KMS-11 (cell line): ENCODE measurements at regions not wholly inside any gene's neighbourhood (a gene's known extent, or its start where the extent isn't known, plus 50 kb on each side); places are given as distances from the start of the nearest gene placed in this dataset.

Experiments used
- H2AFZ ChIP-seq: fragments of 200-600 bp; sonication (generic); 2 replicates; pipeline ENCODE4 v1.6.1; 2016; ENCODE audit warnings: antibody characterized with exemption, mixed run types, low read depth
- H3K27ac ChIP-seq: fragments of 200-600 bp; sonication (generic); 2 replicates; pipeline ENCODE4 v1.6.1; 2016; ENCODE audit warnings: mild to moderate bottlenecking, mixed run types
- H3K27me3 ChIP-seq: fragments of 200-600 bp; sonication (generic); 2 replicates; pipeline ENCODE4 v1.6.1; 2017; ENCODE audit warnings: mild to moderate bottlenecking, low read depth, mixed run types, moderate library complexity; ENCODE audit not compliant: insufficient read depth
- H3K36me3 ChIP-seq: fragments of 200-600 bp; sonication (generic); 2 replicates; pipeline ENCODE4 v1.6.1; 2017; ENCODE audit warnings: mild to moderate bottlenecking, mixed run types; ENCODE audit not compliant: insufficient read depth
- H3K4me1 ChIP-seq: fragments of 200-600 bp; sonication (generic); 2 replicates; pipeline ENCODE4 v1.6.1; 2016; ENCODE audit warnings: mild to moderate bottlenecking, low read depth, mixed run types; ENCODE audit not compliant: poor library complexity, severe bottlenecking
- H3K4me2 ChIP-seq: fragments of 200-600 bp; sonication (generic); 2 replicates; pipeline ENCODE4 v1.7.0; 2016; ENCODE audit warnings: mild to moderate bottlenecking, mixed run types
- H3K4me3 ChIP-seq: fragments of 200-600 bp; sonication (generic); IDR thresholded peaks from 2 replicates; pipeline ENCODE4 v1.6.1; 2017; ENCODE audit warnings: low read depth, low read length, mixed read lengths; ENCODE audit not compliant: insufficient read depth
- H3K79me2 ChIP-seq: fragments of 200-600 bp; sonication (generic); 2 replicates; pipeline ENCODE4 v1.6.1; 2016; ENCODE audit warnings: low read depth, mixed run types; ENCODE audit not compliant: insufficient read depth
- H3K9ac ChIP-seq: fragments of 200-600 bp; sonication (generic); 2 replicates; pipeline ENCODE4 v1.6.1; 2016; ENCODE audit warnings: mild to moderate bottlenecking, mixed run types
- H4K20me1 ChIP-seq: fragments of 200-600 bp; sonication (generic); 2 replicates; pipeline ENCODE4 v1.6.1; 2016; ENCODE audit warnings: mild to moderate bottlenecking, mixed run types; ENCODE audit not compliant: insufficient read depth
- TF ChIP-seq, protein P1 (sequence below): fragments of 200-600 bp; sonication (generic); conservative IDR thresholded peaks from 2 replicates; pipeline ENCODE4 v1.6.1; 2017; ENCODE audit warnings: low read depth, mild to moderate bottlenecking, antibody characterized with exemption, low read length, moderate library complexity, mixed read lengths

DNA sequence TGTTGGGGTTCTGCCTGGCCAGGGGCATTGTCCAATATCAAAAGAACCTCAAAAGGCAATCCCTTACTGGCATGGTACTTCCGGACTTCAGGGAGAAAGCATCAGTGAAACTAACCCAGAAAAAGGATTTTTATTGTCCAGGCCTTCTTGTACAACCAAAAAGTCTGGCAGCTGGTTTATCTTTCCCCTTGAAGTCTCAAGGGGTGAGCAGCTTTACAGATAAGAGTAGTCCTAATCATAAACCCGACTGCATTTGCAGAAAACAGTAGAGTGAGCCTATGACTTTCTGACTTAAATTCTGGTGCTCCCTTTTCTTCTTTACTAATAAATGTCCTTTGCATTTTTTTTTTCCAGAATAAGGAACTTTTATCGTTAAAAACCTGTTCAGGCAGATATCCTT, 104.0 kb upstream of the CHRM3 start:
- no peaks in the 10 kb centered on the region for H4K20me1 ChIP-seq
- no peaks in the 10 kb centered on the region for H3K79me2 ChIP-seq
- no peaks in the 10 kb centered on the region for H3K36me3 ChIP-seq
- H3K27me3 ChIP-seq = no peaks in the 10 kb centered on the region
- H3K4me2 ChIP-seq = no peak overlapping the region
- H3K4me3 ChIP-seq = no peak overlapping the region
- TF ChIP-seq, protein P1, sequence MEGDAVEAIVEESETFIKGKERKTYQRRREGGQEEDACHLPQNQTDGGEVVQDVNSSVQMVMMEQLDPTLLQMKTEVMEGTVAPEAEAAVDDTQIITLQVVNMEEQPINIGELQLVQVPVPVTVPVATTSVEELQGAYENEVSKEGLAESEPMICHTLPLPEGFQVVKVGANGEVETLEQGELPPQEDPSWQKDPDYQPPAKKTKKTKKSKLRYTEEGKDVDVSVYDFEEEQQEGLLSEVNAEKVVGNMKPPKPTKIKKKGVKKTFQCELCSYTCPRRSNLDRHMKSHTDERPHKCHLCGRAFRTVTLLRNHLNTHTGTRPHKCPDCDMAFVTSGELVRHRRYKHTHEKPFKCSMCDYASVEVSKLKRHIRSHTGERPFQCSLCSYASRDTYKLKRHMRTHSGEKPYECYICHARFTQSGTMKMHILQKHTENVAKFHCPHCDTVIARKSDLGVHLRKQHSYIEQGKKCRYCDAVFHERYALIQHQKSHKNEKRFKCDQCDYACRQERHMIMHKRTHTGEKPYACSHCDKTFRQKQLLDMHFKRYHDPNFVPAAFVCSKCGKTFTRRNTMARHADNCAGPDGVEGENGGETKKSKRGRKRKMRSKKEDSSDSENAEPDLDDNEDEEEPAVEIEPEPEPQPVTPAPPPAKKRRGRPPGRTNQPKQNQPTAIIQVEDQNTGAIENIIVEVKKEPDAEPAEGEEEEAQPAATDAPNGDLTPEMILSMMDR = no peak
- H3K4me1 ChIP-seq = no peaks in the 10 kb centered on the region
- H3K27ac ChIP-seq = no peak overlapping the region
- H2AFZ ChIP-seq = no peak overlapping the region
- no peak overlapping the region for H3K9ac ChIP-seq

DNA sequence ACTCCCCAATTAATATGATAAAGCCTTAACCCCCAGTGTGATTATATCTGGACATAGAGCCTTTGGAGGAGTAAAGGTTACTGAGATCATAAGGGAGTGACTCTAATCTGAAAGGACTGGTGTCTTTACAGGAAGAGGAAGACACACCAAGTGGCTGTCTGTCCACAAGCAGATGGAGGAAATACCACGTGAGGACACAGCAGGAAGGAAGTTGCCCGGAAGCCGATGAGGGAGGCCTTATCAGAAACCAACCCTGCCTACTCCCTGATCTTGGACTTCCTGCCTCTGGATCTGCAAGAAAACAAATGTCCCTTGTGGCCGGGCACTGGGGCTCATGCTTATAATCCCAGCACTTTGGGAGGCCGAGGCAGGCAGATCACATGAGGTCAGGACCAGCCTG, 110.3 kb upstream of the CHRM3 start:
- no peaks in the 10 kb centered on the region for H3K36me3 ChIP-seq
- no peak overlapping the region for H3K4me2 ChIP-seq
- no peaks in the 10 kb centered on the region for H3K27me3 ChIP-seq
- TF ChIP-seq, protein P1 = no peak
- H3K4me1 ChIP-seq = no peaks in the 10 kb centered on the region
- no peaks in the 10 kb centered on the region for H4K20me1 ChIP-seq
- no peak overlapping the region for H3K4me3 ChIP-seq
- no peak overlapping the region for H3K9ac ChIP-seq
- H3K27ac ChIP-seq = no peak overlapping the region
- H3K79me2 ChIP-seq = no peaks in the 10 kb centered on the region
- no peak overlapping the region for H2AFZ ChIP-seq

DNA sequence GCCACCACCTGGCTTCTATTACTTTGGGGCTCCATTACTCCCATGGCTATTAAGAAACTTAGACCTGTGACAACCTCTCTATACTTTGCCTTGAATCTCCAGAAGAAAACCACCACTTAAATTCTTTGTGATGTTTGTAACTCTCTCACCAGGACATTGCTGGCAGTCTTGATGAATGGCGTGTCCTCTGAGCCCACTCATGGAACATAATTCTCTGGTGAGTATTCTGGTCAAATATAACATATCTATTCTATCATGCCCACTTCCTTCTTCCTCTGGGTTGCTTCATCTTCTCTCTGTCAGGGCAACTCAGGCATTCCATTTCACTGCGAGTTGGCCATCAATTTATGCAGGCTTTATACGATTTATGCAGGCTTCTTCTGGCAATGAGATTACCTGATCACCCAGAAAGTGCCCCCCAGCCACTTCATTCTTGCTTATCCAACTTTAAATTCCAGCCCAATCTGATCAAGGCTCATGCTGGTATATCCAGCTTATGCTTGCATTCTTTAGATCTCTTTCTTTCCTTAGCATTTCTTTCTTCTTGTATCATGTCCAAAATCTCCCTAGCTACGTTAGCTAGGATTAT, 112.0 kb upstream of the CHRM3 start:
- no peaks in the 10 kb centered on the region for H3K79me2 ChIP-seq
- H3K4me3 ChIP-seq = no peak overlapping the region
- no peak overlapping the region for H2AFZ ChIP-seq
- no peak overlapping the region for H3K27ac ChIP-seq
- no peaks in the 10 kb centered on the region for H3K36me3 ChIP-seq
- H3K4me1 ChIP-seq = no peaks in the 10 kb centered on the region
- no peak overlapping the region for H3K9ac ChIP-seq
- H3K27me3 ChIP-seq = no peaks in the 10 kb centered on the region
- H4K20me1 ChIP-seq = no peaks in the 10 kb centered on the region
- TF ChIP-seq, protein P1 = no peak
- H3K4me2 ChIP-seq = no peak overlapping the region

GRCh38 chr1:239270509-239270908, 115.9 kb upstream of the CHRM3 start:
- no peaks in the 10 kb centered on the region for H3K4me1 ChIP-seq

More at GRCh38 chr1:239270509-239270908, 115.9 kb upstream of the CHRM3 start:
- no peak overlapping the region for H3K9ac ChIP-seq
- H2AFZ ChIP-seq = no peak overlapping the region
- H3K36me3 ChIP-seq = no peaks in the 10 kb centered on the region
- no peaks in the 10 kb centered on the region for H3K27me3 ChIP-seq
- TF ChIP-seq, protein P1 = no peak
- H3K27ac ChIP-seq = no peak overlapping the region
- no peak overlapping the region for H3K4me2 ChIP-seq
- H3K79me2 ChIP-seq = no peaks in the 10 kb centered on the region
- H4K20me1 ChIP-seq = no peaks in the 10 kb centered on the region
- no peak overlapping the region for H3K4me3 ChIP-seq
